DMS 273 (cell line): ENCODE measurements at regions not wholly inside any gene's neighbourhood (a gene's known extent, or its start where the extent isn't known, plus 50 kb on each side); places are given as distances from the start of the nearest gene placed in this dataset.
"Not testable (repeated sequence)": the region's sequence is repeated elsewhere in the genome, so short reads cannot be mapped to it uniquely, and the experiment has no call there.

Experiments
- DNase-seq: peaks from one replicate; lab custom pipeline; 2025; ENCODE audit not compliant: unreplicated experiment; lab: John Stamatoyannopoulos, UW

DNA sequence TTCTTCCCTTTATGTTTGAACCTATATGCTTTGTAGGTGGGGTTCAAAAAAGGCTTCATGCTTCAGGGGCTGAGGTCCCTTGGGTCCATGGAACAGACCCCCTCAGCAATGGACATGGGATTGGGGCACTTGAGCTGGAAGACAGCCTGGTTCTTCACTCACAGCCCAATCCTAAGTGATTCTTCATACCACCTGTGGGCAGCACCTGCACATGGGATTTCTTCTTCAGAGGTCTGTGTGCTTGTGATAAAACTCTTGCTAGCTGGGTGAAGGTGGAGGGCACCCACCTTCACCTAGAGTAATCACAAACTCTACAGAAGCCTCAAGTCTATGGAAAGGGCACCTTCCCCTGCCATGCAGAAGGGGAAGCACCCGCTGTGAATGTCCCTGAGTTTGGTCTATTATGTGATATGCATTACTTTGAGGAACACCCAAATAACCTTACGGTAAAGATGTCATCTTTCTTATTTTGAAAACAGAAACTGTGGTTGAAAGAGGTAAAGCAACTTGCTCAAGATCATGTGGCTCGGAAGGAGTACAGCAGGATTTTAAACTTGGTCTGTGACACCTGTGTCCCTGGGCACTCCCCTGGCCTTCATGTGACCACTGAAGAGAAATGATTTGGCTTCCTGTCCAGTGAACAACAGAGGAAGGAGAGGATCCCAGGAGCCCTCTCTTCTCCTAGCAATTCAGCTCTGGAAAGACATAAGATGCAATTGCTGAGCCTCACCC, 469.5 kb upstream of the ZMIZ1 start:
- DNase-seq: no peak

DNA sequence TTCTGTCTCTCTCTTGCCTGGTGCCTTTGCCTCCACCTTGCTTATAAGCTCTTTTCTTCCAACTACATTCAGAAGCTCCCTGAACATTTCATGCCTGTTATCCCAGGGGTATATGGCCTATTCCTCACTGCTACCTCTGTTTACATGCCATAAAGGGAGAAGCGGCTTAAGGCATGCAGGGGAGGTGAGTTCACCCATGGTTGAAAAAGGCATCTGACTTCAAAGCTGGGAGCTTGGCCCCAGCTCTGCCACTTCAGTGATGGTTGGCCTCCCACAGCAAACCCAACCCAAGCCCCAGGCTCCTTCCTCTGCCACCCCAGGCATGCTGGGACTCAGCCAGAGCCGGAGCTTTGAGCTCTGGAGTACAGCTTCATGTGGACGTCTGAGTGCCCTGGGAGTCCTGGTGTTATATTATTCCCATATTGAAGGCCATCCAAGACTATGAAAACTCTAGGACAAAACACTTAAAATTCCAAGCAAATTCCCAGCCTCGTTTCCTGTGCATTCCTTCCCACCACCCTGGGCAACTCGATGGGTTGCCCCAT, 468.6 kb upstream of the ZMIZ1 start:
- DNase-seq: no peak

DNA sequence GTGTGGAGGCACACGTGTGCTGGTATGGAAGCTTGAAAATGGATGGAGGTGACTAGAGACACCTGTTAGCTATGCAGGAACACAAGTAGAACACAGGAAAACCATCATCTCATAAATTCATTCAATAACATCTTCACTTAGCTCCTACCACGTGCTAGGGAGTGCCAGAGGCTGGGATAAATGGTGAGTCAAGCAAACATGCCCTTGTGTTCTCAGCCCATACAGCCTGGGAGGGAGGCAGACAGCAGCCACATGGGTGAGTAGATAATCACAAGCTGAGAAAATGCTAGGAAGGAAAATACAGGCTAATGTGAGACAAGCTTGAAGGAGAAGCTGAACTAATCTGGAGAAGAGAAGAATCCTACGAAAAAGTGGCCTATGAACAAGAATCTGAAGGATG, 468.0 kb upstream of the ZMIZ1 start:
- no peak for DNase-seq

DNA sequence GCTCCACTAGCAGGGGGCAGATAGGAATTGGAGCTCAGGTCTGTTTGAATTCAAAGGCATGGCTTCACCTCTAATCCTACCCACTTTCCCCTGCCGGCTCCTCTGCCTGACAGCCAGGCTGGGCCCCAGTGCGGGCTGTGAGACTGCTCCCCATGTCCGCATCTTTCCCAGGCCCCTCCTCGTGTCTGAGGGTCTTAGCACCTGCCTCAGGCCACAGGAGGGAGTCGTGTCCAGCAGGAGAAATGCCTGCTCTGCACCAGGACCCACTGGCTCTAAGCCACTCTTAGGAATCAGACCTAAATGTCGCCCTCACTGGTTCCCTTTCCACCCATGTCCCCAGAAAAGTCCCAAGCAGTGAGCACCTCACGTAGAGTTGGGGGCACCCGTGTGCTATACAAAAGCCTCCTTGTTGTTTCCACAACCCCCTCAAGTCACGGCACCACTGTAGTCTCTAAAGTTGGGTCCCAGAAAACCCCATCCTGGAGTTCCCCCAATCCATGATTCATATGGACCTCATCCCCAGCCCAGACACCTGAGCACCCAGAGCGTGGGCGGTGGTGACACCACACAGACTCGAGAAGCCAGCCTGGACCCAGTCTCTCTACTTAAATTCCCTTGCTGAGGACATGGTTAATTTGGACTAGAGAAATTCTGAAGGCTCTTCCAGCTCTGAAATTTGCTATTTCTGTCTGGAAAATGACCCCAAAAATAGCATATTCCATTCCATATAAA, 466.4 kb upstream of the ZMIZ1 start:
- DNase-seq: no peak

DNA sequence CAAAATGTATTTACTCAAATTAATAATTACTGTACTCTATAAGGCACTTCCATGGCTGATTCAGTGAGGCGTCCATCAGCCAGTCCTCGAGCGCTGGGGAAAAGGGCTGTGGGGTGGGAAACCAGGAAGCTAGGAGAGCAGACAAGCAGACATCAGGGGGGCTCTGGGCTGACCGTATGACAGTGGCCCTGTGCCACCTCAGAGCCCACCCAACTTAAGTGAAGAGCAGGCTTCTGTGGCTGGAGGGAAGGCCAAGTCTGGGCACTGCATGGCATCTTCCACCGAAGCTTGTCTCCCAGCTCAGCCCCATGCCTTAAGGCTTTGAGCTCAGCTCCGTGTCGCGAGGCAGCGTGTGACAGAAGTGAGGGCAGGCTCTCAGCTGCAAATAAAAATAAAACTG, 464.5 kb upstream of the ZMIZ1 start:
- DNase-seq: no peak

DNA sequence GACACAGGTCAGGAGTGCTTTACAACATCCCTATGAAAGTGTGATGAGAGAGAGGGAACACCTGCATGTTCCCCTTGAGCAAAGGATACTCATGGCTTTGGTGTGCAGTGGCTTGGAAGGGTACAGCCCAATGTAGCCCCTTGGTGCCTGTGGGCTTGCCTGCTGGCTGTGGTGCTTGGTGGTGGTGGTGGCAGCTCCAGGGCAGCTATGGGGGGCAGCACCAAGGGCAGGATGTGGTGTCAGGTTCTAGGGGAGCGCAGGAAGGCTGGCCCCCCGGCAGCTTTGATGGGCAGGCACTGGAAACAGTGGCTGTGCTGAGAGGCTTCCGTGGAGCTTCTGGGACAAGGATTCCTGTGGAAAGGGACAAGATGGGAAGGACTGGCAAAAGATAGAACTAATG, 464.0 kb upstream of the ZMIZ1 start:
- DNase-seq: no peak

DNA sequence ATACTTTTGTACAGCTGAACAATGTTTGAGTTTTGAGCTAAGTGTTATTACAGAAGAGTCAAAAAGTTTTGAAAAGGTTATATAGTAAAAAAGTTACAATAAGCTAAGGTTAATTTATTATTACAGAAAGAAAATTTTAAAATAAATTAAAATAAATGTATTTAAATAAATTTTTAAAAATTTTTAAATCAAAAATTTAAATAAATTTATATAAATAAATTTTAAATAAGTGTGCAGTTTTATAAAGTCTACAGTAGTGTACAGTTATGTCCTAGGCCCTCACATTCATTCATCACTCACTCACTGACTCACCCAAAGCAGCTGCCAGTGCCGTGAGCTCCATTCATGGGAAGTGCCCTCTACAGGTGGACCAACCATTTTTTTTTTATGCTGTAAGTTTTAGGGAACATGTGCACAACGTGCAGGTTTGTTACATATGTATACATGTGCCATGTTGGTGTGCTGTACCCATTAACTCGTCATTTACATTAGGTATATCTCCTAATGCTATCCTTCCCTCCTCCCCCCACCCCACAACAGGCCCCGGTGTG, 462.9 kb upstream of the ZMIZ1 start:
- DNase-seq: peak; percentile 36

DNA sequence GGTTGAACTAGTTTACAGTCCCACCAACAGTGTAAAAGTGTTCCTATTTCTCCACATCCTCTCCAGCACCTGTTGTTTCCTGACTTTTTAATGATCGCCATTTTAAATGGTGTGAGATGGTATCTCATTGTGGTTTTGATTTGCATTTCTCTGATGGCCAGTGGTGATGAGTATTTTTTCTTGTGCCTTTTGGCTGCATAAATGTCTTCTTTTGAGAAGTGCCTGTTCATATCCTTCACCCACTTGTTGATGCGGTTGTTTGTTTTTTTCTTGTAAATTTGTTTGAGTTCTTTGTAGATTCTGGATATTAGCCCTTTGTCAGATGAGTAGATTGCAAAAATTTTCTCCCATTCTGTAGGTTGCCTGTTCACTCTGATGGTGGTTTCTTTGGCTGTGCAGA, 462.0 kb upstream of the ZMIZ1 start:
- not testable (repeated sequence) for DNase-seq

DNA sequence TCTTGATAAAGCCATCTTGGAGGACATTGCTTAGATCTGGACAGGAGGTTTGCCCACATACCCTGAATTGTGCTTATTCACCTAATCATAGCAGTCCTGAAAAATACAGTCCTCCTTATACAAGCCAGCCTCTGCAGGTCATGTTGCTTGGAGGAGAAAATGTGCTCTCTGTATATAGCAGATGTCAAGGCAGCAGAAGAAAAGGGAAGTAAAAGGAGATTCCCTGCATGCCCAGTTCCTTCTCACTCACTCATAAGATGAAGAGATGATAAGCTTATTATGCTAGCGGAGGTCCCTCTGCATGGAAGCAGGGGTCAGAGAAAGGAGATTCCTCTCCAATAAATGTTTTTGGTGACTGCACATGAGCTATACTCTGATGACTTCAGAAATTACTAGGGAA, 458.8 kb upstream of the ZMIZ1 start:
- no peak for DNase-seq

DNA sequence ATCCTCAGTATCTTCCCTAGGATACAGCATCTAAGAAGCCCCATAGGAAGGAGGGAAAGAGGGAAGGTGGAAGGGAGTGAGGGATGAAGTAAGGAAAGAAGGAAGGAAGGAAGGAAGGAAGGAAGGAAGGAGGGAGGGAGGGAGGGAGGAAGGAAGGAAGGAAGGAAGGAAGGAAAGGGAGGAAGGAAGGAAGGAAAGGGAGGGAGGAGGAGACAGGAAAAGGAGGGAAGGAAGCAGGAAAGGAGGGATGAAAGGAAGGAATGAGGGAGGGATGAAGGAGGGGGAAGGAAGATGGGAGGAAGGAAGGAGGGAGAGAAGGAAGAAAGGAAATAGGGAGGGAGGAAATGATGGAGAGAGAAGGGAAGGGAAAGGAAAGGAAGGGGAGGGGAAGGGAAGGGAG, 455.6 kb upstream of the ZMIZ1 start:
- no peak for DNase-seq

DNA sequence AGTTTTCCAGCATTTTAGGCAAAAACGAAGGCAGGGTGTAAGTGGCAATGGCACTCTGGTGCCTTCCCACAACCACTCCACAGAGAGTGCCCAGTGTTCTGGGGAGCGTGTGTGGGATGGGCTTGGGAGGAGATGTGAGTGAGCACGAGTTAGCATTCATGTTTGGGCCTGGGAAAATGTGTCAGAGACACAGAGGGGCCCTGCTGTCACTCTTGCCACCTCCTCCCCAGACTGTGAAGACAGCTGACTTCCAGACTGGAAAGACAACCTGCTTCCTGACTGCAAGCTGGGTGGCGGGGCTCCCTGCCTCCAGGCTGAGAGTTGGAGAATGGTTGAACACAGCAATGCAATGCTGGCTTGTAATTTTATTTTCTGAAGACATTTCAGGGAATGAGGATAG, 454.5 kb upstream of the ZMIZ1 start:
- DNase-seq: peak; percentile 7

DNA sequence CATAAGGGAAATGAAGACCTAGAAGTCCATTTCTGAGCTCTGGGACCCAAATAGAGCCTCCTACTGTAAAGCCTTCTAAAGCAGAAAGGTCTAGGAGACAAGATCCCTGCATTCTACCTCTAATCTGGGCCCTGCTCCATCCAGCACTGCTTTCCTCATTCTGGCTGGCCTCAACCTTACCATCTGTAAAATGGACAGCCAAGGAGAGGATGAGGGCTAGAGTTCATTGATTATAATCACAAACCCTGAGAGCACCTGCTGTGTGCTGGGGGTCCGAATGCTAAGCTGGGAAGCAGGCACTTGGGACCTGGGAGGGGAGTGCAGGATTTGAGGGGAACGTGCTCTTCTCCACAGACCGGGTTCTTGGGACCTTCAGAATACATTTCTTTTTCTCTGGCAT, 454.0 kb upstream of the ZMIZ1 start:
- no peak for DNase-seq

DNA sequence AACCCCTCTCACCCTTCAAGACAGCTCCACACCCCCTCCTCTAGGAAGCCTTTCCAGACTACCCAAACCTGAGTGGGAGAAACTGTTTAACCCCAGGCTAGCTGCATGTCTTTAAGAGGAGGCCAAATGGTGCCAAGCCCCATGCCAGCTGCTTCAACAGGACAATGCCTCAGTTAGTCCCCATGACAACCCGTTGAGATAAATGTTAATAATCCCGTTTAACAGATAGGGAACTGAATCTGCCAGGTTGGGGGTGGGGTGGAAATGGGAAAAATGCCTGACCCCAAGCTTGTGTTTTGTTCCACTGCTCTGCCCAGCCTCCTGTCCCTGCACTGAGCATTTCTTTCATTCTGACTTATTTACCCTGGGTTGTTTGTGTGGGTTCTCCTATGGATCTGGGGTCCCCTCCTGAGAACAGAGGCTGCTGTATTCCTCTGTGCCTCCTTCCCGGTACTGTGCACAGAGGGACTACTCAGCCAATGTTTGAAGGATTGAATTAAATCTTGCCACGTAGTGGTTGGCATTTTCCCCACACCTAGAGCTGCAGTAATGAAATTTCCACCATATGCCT, 452.6 kb upstream of the ZMIZ1 start:
- peak; percentile 40 for DNase-seq

DNA sequence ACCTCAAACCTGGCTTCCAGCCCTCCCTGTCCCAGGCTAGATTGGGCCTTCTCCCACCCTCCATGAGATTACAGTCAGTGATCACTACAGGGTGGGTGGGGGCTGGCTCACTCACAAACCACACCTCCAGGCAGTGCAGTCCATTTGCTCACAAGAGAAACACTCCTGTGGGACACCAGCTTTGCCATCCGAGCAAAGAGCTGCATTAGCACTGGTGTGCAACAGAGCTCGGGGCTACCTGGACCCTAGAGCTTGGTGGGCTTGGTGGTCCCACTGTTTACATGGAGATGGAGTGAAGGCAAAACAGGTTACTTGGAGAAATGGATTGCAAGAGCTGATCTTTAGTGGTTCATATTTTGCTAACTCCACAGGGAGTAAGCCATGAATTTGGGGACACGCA, 451.7 kb upstream of the ZMIZ1 start:
- DNase-seq: no peak

DNA sequence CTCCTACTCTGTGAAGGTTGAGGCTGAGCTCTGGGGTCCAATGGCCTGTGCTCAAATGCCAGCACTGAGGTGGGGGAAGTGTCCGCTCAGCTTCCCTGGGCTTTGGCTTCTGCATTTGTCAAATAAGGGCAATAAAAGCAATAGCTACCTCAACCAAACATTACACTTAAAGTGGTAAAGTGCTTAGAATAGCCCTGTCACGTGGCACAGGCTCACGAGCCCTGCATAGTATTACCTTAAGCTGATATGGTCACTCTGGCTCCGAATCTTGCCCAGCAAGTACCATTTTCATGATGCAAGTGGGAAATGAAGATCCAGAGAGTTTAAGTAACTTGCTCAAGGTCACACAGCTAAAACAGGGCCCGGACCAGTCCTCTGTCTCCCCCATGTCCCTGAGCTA, 451.1 kb upstream of the ZMIZ1 start:
- DNase-seq: no peak

DNA sequence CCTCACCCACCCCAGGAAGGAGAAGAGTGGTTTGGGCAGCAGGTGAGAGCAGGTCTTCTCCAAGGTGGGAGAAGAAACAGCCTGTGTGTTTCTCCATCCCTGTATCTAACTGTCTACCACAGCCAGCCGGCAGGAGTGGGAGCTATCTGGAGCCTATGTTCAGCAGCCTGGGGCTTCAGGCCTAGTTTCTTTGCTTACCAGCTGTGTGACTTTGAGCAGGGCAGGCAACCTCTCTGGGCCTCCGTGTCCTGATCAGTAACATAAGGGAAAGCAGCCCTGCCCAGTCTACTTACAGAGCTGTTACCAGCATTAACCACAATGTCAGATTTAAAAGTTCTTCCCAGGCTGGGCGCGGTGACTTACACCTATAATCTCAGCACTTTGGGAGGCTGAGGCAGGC, 450.7 kb upstream of the ZMIZ1 start:
- DNase-seq: no peak

DNA sequence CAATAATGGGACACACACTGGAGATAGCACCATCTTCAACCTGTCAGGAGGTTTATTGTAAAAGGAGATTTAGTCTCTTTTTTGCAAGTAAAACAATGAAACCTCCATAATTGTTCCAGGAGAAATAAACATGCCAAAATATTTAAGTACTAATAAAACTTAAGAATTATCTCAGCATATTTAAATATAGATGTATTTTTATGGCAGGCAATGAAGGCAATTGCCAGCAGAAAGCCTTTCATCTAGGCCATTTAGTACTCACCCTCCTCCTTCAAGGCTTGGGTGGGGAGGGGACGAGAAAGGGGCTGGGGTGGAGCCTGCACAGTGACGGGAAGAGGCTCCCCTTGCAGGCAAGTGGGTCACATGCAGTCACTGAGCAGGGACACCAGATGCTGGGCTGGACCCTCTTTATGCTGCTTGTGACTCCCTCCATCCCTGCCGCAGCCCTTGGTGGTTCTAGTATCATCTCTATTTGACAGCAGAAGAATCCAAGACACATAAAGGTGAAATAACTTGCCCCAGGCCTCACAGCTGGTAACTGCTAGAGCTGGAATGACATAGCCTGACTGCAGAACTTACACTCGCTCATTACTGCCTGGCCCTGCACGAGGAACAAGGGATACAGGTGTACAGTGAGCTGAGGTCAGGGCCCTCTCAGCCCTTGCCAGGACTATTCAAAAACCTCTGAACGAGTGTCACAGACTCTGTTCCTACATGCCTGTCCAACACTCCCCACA, 449.5 kb upstream of the ZMIZ1 start:
- no peak for DNase-seq

DNA sequence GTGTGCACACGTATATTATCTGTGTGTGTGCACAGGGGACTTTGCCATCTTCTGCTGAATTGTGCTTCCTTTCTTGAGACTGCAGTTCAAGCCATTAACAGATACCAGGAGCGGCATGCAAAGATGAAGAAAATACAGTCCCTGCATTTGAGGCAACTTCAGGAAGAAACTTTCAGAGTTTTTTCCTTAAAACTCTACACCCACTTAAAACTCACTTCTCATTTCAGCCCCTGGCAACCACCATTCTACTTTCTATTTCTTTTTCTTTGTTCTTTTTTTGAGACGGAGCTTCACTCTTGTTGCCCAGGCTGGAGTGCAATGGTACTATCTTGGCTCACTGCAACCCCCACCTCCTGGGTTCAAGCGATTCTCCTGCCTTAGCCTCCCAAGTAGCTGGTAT, 448.9 kb upstream of the ZMIZ1 start:
- DNase-seq: no peak

DNA sequence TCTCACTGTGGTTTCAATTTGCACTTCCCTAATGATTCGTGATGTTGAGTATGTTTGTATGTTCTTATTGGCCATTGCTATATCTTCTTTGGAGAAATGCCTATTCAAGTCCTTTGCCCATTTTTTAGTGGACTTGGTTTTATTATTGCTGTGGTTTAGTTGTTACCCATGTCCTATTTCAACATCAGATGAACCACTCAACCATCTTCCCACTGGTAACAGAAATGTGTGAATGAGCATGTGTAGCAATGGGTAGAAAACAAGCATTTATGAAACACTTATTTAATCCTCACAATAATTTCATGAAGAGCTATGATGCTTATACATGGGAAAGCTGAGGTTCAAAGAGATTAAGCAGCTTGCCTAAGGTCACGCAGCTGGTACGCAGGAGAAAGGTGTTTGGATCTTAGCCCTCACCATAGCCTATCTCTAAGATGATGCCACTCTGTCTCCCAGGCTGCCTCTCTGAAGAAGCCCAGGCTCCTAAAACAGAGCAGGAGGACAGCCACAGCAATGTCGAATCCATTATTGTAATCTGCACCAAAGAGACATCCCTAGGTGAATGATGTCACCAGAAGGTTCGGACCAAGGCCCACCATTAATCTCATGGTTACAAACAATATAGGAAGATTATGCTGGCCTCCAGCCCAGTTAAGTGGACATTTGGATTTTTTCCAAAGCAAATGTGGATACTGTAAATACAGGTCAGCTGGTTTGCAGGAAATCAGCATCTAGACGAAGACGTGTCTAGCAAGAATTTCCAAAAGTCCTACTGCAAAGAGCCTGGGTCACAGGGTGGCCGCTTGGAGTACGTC, 447.6 kb upstream of the ZMIZ1 start:
- no peak for DNase-seq

DNA sequence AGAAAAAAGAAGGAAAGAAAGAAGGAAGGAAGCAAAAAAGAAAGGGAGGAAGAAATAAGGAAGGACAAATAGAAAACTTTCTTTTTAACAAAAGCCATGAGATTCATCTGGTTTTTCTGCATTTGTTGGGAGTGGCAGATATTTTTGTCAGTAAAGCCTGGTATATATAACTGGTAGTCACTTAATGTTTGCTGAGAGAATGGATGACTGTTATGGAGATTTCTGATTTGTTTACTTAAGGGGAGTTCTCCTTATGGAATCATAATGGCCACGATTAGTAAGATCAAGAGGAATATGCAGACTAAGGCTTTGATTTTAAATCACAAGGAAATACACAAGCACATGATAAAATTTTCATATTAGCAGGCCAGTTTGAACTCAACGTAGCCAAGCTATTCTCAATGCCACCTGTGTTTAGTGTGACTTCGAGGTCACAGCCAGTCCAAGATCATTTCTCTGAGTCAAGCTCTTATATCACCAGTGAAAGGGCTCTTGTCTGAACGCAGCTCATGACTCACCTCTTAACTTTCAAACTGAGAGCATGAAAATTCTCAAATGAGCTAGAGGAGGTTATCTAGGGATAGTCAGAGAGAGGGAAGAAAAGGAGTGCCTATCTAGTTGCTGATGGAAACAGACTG, 445.1 kb upstream of the ZMIZ1 start:
- peak; percentile 7 for DNase-seq
